D721Med (cell line): ENCODE measurements at regions not wholly inside any gene's neighbourhood (a gene's known extent, or its start where the extent isn't known, plus 50 kb on each side); places are given as distances from the start of the nearest gene placed in this dataset.

Experiments
- DNase-seq: peaks from one replicate; pipeline ENCODE4 v3.0.0; 2011; ENCODE audit warnings: low spot score; ENCODE audit not compliant: insufficient read length
- FAIRE-seq: peaks from 2 replicates; lab custom pipeline; 2011; peaks lifted over from hg19 to GRCh38; lab: Jason Lieb, UNC
- TF ChIP-seq, protein P1 (sequence below): IDR thresholded peaks from 2 replicates; pipeline ENCODE4 v1.5.1; 2012; ENCODE audit warnings: mild to moderate bottlenecking, control low read depth; ENCODE audit not compliant: insufficient read depth; ENCODE audit errors: missing control alignments

DNA sequence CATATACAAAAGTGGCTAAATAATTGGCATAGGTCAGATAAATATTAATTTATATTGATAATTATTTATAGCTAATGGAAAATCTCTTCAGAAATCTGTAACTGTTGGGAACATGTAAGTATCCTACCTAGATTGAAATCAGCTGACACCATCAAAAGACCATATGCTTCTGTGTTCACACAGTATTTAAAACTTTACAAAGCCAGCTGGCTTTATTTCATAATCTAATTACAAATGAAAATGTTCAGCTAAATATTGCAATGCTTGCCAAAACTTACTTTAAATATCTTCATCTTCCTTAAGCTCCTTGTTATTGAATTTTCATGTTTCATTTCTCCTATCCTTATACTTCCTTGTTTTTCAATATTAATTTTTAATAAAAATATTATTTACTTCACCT lies 190.9 kb upstream of the DOK6 start:
- TF ChIP-seq, protein P1, sequence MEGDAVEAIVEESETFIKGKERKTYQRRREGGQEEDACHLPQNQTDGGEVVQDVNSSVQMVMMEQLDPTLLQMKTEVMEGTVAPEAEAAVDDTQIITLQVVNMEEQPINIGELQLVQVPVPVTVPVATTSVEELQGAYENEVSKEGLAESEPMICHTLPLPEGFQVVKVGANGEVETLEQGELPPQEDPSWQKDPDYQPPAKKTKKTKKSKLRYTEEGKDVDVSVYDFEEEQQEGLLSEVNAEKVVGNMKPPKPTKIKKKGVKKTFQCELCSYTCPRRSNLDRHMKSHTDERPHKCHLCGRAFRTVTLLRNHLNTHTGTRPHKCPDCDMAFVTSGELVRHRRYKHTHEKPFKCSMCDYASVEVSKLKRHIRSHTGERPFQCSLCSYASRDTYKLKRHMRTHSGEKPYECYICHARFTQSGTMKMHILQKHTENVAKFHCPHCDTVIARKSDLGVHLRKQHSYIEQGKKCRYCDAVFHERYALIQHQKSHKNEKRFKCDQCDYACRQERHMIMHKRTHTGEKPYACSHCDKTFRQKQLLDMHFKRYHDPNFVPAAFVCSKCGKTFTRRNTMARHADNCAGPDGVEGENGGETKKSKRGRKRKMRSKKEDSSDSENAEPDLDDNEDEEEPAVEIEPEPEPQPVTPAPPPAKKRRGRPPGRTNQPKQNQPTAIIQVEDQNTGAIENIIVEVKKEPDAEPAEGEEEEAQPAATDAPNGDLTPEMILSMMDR: no peak
- no peak for FAIRE-seq
- DNase-seq: no peak

DNA sequence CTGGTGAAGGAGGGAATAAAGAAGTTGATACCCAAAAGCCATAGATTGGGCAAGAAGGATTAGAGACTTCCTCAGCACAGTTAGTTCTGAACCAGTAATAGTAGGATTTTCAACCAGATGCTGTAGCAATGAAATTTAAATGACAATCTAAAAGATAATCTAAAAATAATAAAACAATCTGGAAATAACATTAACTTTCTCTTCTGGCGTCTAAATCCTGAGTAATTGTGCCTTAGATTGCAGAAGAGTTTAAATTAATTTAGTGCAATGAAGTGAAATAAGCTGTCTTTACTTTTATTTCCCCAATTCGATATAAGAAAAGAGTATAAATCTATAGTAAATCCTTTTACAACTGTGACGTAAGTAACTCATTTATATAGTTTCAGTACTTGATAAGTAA lies 186.8 kb upstream of the DOK6 start:
- no peak for FAIRE-seq
- TF ChIP-seq, protein P1: no peak
- DNase-seq: no peak

DNA sequence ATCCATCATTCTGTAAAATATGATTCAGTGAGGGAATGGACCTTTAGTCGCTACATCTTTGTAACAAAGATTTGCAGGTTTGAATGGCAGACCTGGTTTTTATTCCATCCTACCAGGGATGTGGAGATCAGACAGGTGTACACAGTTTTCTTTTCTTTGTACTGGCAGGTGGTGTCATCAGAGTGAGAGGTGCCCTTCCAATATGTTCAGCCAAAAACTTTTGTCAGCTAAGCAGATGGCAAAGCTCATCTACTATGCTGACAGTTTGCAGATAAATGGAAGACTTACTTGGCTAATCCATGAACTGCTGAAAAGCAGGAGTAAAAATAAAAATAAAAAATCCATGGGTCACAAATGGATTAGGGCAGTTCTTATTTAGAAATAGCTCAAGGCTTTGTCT lies 185.5 kb upstream of the DOK6 start:
- DNase-seq (no peak), FAIRE-seq (peak; percentile 100)
- TF ChIP-seq, protein P1: no peak

DNA sequence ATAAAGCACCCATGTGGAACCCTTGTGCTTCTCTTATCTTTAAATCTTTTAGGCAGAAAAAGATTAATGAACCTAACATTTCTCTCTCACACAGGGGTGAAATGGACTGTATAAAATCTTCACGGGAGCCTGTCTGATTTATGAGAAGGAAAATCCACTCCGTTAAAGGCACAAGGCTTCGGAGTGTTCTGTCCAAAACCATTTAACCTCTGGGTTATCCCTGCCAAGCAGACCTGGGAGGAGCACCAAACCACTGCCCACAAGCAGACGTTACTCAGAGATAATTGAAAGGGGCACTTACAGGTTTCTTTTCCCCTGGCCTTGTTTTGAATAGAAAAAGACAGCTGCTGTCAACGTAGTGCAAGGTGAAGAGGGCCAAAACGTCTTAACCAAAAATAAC lies 184.4 kb upstream of the DOK6 start:
- no peak for FAIRE-seq

DNA sequence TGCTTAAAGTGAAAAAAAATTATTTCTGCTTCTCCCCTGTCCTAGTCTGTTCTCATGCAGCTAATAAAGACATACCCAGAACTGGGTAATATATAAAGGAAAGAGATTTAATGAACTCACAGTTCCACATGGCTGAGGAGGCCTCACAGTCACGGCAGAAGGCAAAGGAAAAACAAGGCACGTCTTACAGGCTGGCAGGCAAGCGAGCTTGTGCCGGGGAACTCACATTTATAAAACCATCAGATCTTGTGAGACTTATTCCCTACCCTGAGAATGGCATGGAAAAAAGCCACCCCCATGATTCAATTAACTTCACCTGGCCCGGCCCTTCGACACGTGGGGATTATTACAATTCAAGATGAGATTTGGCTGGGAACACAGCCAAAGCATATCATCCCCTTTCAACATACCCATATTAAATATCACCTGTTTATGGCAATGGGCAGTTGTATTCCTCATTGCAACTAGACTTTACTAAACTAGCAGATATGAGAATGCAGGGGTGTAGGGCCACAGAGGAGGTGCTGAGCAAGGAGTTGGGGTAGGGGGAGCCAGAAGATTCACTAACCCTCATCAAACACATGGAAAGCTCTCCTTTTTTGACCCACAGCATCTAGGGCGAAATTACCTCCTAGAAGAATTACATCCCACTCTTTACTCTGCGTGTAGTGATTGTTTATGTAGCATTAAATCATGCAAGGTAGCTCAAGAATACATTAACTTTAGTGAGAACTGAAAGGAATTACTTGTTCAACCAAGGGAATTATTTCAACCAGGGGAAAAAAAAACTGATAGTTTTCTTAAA lies 183.3 kb upstream of the DOK6 start:
- DNase-seq: no peak

More for the DNA sequence above, 184.4 kb upstream of the DOK6 start:
- TF ChIP-seq, protein P1: no peak
- no peak for DNase-seq

DNA sequence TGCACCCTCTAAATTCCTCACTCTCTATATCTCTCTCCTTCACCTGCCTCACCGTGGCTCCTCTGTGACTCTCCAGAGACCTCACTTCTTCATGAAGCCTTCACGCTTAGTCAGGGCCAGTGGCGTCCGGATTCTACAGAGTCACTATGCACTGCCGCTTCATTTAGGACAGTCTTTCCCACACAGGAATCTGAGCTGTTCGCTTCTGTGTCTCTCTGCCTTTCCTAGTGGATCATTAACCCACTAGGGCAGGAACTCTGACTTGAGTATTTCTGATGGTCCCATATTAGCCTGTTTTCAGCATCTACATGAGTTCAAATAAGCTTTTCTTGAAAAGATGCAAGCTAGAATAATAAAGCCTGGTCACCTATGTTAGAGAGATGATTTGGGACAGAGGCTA lies 180.2 kb upstream of the DOK6 start:
- FAIRE-seq (no peak), DNase-seq (no peak)
- TF ChIP-seq, protein P1: no peak

More for the DNA sequence above, 183.3 kb upstream of the DOK6 start:
- no peak for FAIRE-seq
- TF ChIP-seq, protein P1: no peak

DNA sequence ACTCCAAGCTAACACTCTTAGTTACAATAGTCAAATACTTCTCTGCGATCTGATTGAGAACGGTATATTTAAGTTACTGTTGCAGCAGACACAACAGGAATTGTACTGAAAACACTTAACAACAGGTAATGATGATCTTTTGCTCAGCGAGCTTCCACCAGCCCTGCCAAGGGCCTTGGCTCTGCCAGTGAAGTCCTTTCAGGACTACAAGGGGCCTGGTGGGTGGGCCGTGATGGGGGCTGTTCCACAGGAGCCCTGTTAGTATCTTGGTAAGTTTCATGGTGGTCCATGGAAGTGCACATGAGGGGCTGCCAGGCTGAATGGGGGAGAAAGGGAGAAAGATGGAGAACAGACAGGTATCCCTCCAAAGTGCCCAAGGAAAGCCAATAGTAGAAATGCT lies 178.6 kb upstream of the DOK6 start:
- FAIRE-seq (no peak), DNase-seq (no peak)
- TF ChIP-seq, protein P1: no peak
